GM23248 (cell line): ENCODE measurements at regions not wholly inside any gene's neighbourhood (a gene's known extent, or its start where the extent isn't known, plus 50 kb on each side); places are given as distances from the start of the nearest gene placed in this dataset.
A peak's percentile ranks its signal among the peaks of the same experiment; 100 is the strongest.

Source experiments
- DNase-seq: peaks from one replicate; pipeline ENCODE4 v3.0.0-alpha.2; 2015
- H2AFZ ChIP-seq: fragments of 200-600 bp; sonication (generic); 2 replicates; pipeline ENCODE4 v1.6.1; 2016; ENCODE audit warnings: antibody characterized with exemption
- H3F3A ChIP-seq: fragments of 200-600 bp; sonication (generic); 2 replicates; pipeline ENCODE4 v1.6.1; 2016; ENCODE audit warnings: mild to moderate bottlenecking, antibody characterized with exemption, mixed run types; ENCODE audit not compliant: insufficient read depth
- H3K27ac ChIP-seq: fragments of 200-600 bp; sonication (generic); 2 replicates; pipeline ENCODE4 v1.5.1; 2016; ENCODE audit warnings: mild to moderate bottlenecking
- H3K27me3 ChIP-seq: fragments of 200-600 bp; sonication (generic); replicated peaks from 2 replicates; pipeline ENCODE4 v1.6.1; 2016; ENCODE audit warnings: mild to moderate bottlenecking; ENCODE audit not compliant: insufficient read depth
- H3K36me3 ChIP-seq: fragments of 200-600 bp; sonication (generic); 2 replicates; pipeline ENCODE4 v1.6.1; 2016; ENCODE audit warnings: low read depth, mild to moderate bottlenecking
- H3K4me1 ChIP-seq: fragments of 200-600 bp; sonication (generic); 2 replicates; pipeline ENCODE4 v1.6.1; 2016; ENCODE audit warnings: mild to moderate bottlenecking; ENCODE audit not compliant: insufficient read depth
- H3K4me2 ChIP-seq: fragments of 200-600 bp; sonication (generic); one replicate; pipeline ENCODE4 v1.6.1; 2016; ENCODE audit warnings: mild to moderate bottlenecking; ENCODE audit not compliant: unreplicated experiment
- H3K4me3 ChIP-seq: fragments of 200-600 bp; sonication (generic); 2 replicates; pipeline ENCODE4 v1.5.1; 2016; ENCODE audit warnings: mild to moderate bottlenecking
- H3K79me2 ChIP-seq: fragments of 200-600 bp; sonication (generic); 2 replicates; pipeline ENCODE4 v1.6.1; 2016; ENCODE audit warnings: mild to moderate bottlenecking; ENCODE audit not compliant: insufficient read depth
- H3K9ac ChIP-seq: fragments of 200-600 bp; sonication (generic); 2 replicates; pipeline ENCODE4 v1.6.1; 2016; ENCODE audit warnings: mild to moderate bottlenecking
- H3K9me2 ChIP-seq: fragments of 200-600 bp; sonication (generic); 2 replicates; pipeline ENCODE4 v1.6.1; 2016; ENCODE audit warnings: mixed run types, mild to moderate bottlenecking, moderate library complexity; ENCODE audit not compliant: insufficient read depth
- H3K9me3 ChIP-seq: fragments of 200-600 bp; sonication (generic); one replicate; pipeline ENCODE4 v1.6.1; 2017; ENCODE audit warnings: low read depth
- H4K20me1 ChIP-seq: fragments of 200-600 bp; sonication (generic); 2 replicates; pipeline ENCODE4 v1.6.0; 2016; ENCODE audit not compliant: insufficient read depth
- EZH2 ChIP-seq: fragments of 200-600 bp; sonication (generic); IDR thresholded peaks from 2 replicates; pipeline ENCODE4 v1.6.1; 2018; ENCODE audit warnings: antibody characterized with exemption, mild to moderate bottlenecking; ENCODE audit not compliant: insufficient read depth, poor library complexity, severe bottlenecking
- EZH2phosphoT487 ChIP-seq: fragments of 200-600 bp; sonication (generic); IDR thresholded peaks from 2 replicates; pipeline ENCODE4 v1.6.1; 2018; ENCODE audit warnings: antibody characterized with exemption, moderate library complexity, mild to moderate bottlenecking, low read depth; ENCODE audit not compliant: insufficient read depth
- WGBS, 2 experiments: methylation state at CpG; one replicate each; pipeline ENCODE4 v1.1.6; 2015 to 2017; ENCODE audit warnings: low lambda C conversion rate in 2 of 2, low coverage in 1 of 2; ENCODE audit errors: missing lambda C conversion rate in 2 of 2; 5-methylcytosine and 5-hydroxymethylcytosine counted together
- in situ Hi-C: fragments of 300-500 bp; cut with MboI; formaldehyde crosslinking; loops from 2 replicates; pipeline ENCODE4 v1.15.0; 2020

- Histone ChIP-seq H3F3A (peaks cover 53% of the 10 kb centered on the region), H3K27ac (peak overlapping the region; percentile 89), H3K9ac (peak overlapping the region; percentile 36; the same call in 1 of the 2 replicates), H4K20me1 (no peaks in the 10 kb centered on the region), H3K27me3 (no peaks in the 10 kb centered on the region), H3K9me3 (no peaks in the 10 kb centered on the region), H3K79me2 (no peaks in the 10 kb centered on the region), H3K9me2 (no peaks in the 10 kb centered on the region), H3K4me1 (peaks cover 42% of the 10 kb centered on the region), H3K4me2 (peak overlapping the region; percentile 64), H3K4me3 (no peak overlapping the region), H2AFZ (no peak overlapping the region), H3K36me3 (no peaks in the 10 kb centered on the region)
- peak; percentile 44 for DNase-seq
- no peak for TF ChIP-seq EZH2
- no peak for TF ChIP-seq EZH2phosphoT487
- in situ Hi-C loops, result no loop called here
- 78 to 82% methylated on average over 4 of the region's 4 CpGs for WGBS, 2 experiments
Observed at GRCh38 chr2:40033781-40034180, 254.7 kb upstream of the THUMPD2 start.

- Histone ChIP-seq H4K20me1 (no peaks in the 10 kb centered on the region), H3K79me2 (no peaks in the 10 kb centered on the region), H3K4me1 (peaks cover 47% of the 10 kb centered on the region), H3K27ac (peak overlapping the region; percentile 89), H3K9ac (peak overlapping the region; percentile 31; the same call in 1 of the 2 replicates), H3K27me3 (no peaks in the 10 kb centered on the region), H3K4me3 (peak overlapping the region; percentile 29; the same call in 1 of the 2 replicates), H3K36me3 (no peaks in the 10 kb centered on the region), H2AFZ (no peak overlapping the region; the same call in 1 of the 2 replicates), H3K9me2 (no peaks in the 10 kb centered on the region), H3F3A (peaks cover 58% of the 10 kb centered on the region), H3K4me2 (peak overlapping the region; percentile 64), H3K9me3 (no peaks in the 10 kb centered on the region)
- in situ Hi-C loops, result no loop called here
- TF ChIP-seq EZH2phosphoT487 (0 out of 2 replicates have a peak, but pooled peaks have one; percentile 58), EZH2 (no peak)
- DNase-seq, result peak; percentile 94
- 0 to 7% methylated on average over 2 of the region's 2 CpGs for WGBS, 2 experiments
Observed at GRCh38 chr2:40032650-40033319, 253.7 kb upstream of the THUMPD2 start.

GRCh38 chr2:40030456-40030975 lies 251.5 kb upstream of the THUMPD2 start:
- H3K27me3 ChIP-seq, result no peaks in the 10 kb centered on the region
- in situ Hi-C loops, result no loop called here
- H2AFZ ChIP-seq, result no peak overlapping the region
- WGBS, 2 experiments, result 94 to 95% methylated on average over 2 of the region's 2 CpGs
- peaks cover 47% of the 10 kb centered on the region for H3K4me1 ChIP-seq
- DNase-seq, result no peak
- H3K79me2 ChIP-seq, result no peaks in the 10 kb centered on the region
- H3K9me3 ChIP-seq, result no peaks in the 10 kb centered on the region
- no peak overlapping the region for H3K4me2 ChIP-seq
- no peaks in the 10 kb centered on the region for H3K9me2 ChIP-seq
- H4K20me1 ChIP-seq, result no peaks in the 10 kb centered on the region
- H3K9ac ChIP-seq, result no peak overlapping the region
- no peak overlapping the region for H3K27ac ChIP-seq
- H3K36me3 ChIP-seq, result no peaks in the 10 kb centered on the region
- TF ChIP-seq EZH2 (no peak), EZH2phosphoT487 (no peak)
- H3F3A ChIP-seq, result peaks cover 57% of the 10 kb centered on the region
- H3K4me3 ChIP-seq, result no peak overlapping the region

GRCh38 chr2:40028792-40029488 lies 249.9 kb upstream of the THUMPD2 start:
- Histone ChIP-seq H3K9me3 (no peaks in the 10 kb centered on the region), H3K4me1 (peaks cover 36% of the 10 kb centered on the region), H3K27ac (no peak overlapping the region), H3K9ac (no peak overlapping the region), H4K20me1 (no peaks in the 10 kb centered on the region), H2AFZ (no peak overlapping the region), H3K4me3 (no peak overlapping the region), H3K36me3 (no peaks in the 10 kb centered on the region), H3K4me2 (no peak overlapping the region), H3K9me2 (no peaks in the 10 kb centered on the region), H3K79me2 (no peaks in the 10 kb centered on the region), H3K27me3 (no peaks in the 10 kb centered on the region), H3F3A (peaks cover 45% of the 10 kb centered on the region)
- DNase-seq, result no peak
- in situ Hi-C loops, result no loop called here
- TF ChIP-seq EZH2phosphoT487, result no peak
- no peak for TF ChIP-seq EZH2
- 100% methylated on average over 1 of the region's 1 CpG for WGBS, 2 experiments
